Keratinocyte (primary cell): ENCODE measurements at regions not wholly inside any gene's neighbourhood (a gene's known extent, or its start where the extent isn't known, plus 50 kb on each side); places are given as distances from the start of the nearest gene placed in this dataset.

Experiments
- DNase-seq: peaks from one replicate; pipeline ENCODE4 v3.0.0-alpha.2; 2011; ENCODE audit warnings: low read depth, missing footprints, low spot score
- FAIRE-seq: peaks from 2 replicates; lab custom pipeline; 2011; peaks lifted over from hg19 to GRCh38; lab: Jason Lieb, UNC
- H2AFZ ChIP-seq: 2 replicates; pipeline ENCODE4 v1.6.0; 2012; ENCODE audit warnings: low read length, control low read depth, inconsistent platforms; ENCODE audit not compliant: control insufficient read depth
- H3K27ac ChIP-seq: 2 replicates; pipeline ENCODE4 v1.5.1; 2011; ENCODE audit warnings: low read length; ENCODE audit not compliant: control insufficient read depth, insufficient read depth
- H3K27me3 ChIP-seq: 3 replicates; pipeline ENCODE4 v1.6.0; 2011; ENCODE audit warnings: low read length; ENCODE audit not compliant: control insufficient read depth, insufficient read depth; ENCODE audit errors: extremely low read depth
- H3K36me3 ChIP-seq, 2 experiments: 2 replicates in 1 of 2; 3 replicates in 1 of 2; pipeline ENCODE4 v1.5.1; 2011; ENCODE audit warnings: low read length in 2 of 2, mild to moderate bottlenecking in 1 of 2; ENCODE audit not compliant: control insufficient read depth in 2 of 2, insufficient read depth in 2 of 2; ENCODE audit errors: extremely low read depth in 1 of 2
- H3K4me1 ChIP-seq: 3 replicates; pipeline ENCODE4 v1.5.1; 2011; ENCODE audit warnings: low read length; ENCODE audit not compliant: control insufficient read depth, insufficient read depth; ENCODE audit errors: extremely low read depth
- H3K4me2 ChIP-seq: 3 replicates; pipeline ENCODE4 v1.6.0; 2011; ENCODE audit warnings: low read depth, low read length; ENCODE audit not compliant: control insufficient read depth, insufficient read depth; ENCODE audit errors: extremely low read depth
- H3K4me3 ChIP-seq, 3 experiments: fragments of 200-600 bp in 1 of 3; sonication (generic) in 1 of 3; 2 replicates in 2 of 3; 3 replicates in 1 of 3; pipeline ENCODE4 v1.5.1; 2011 to 2016; ENCODE audit warnings: low read length in 3 of 3, mild to moderate bottlenecking in 3 of 3, control low read depth in 2 of 3, inconsistent platforms in 1 of 3, low read depth in 1 of 3, mixed read lengths in 1 of 3, mixed run types in 1 of 3, moderate library complexity in 1 of 3; ENCODE audit not compliant: control insufficient read depth in 2 of 3, insufficient read depth in 2 of 3; ENCODE audit errors: extremely low read depth in 1 of 3
- H3K79me2 ChIP-seq: 2 replicates; pipeline ENCODE4 v1.6.0; 2012; ENCODE audit warnings: low read length; ENCODE audit not compliant: control insufficient read depth, insufficient read depth
- H3K9ac ChIP-seq: 3 replicates; pipeline ENCODE4 v1.6.0; 2011; ENCODE audit warnings: low read length; ENCODE audit not compliant: control insufficient read depth, insufficient read depth; ENCODE audit errors: extremely low read depth
- H3K9me1 ChIP-seq: 3 replicates; pipeline ENCODE4 v1.6.0; 2011; ENCODE audit warnings: low read length; ENCODE audit not compliant: control insufficient read depth, insufficient read depth; ENCODE audit errors: extremely low read depth
- H3K9me3 ChIP-seq: 2 replicates; pipeline ENCODE4 v1.5.1; 2012; ENCODE audit warnings: low read depth, low read length; ENCODE audit not compliant: control insufficient read depth
- H4K20me1 ChIP-seq: 3 replicates; pipeline ENCODE4 v1.6.0; 2011; ENCODE audit warnings: low read length; ENCODE audit not compliant: control insufficient read depth, insufficient read depth; ENCODE audit errors: extremely low read depth
- CTCF ChIP-seq, 3 experiments: IDR thresholded peaks in 1 of 3; conservative IDR thresholded peaks in 1 of 3; optimal IDR thresholded peaks in 1 of 3; 2 replicates in 2 of 3; 3 replicates in 1 of 3; pipeline versions ENCODE3 to v1.5.1; 2011; ENCODE audit warnings: low read length in 3 of 3, mild to moderate bottlenecking in 3 of 3, moderate library complexity in 2 of 3, control low read depth in 1 of 3, inconsistent platforms in 1 of 3; ENCODE audit not compliant: insufficient read depth in 2 of 3; ENCODE audit errors: extremely low read depth in 1 of 3
- EZH2 ChIP-seq: IDR thresholded peaks from one replicate; pipeline ENCODE4 v1.6.1; 2012; ENCODE audit warnings: inconsistent platforms, mild to moderate bottlenecking, low read length, moderate library complexity
- dilution Hi-C: fragments of 300-500 bp; cut with MboI; formaldehyde crosslinking; loops from one replicate; pipeline ENCODE4 v1.7.0; 2020; ENCODE audit warnings: low sequenced_read_pairs; ENCODE audit not compliant: extremely low pct_ligation_motif_present

DNA sequence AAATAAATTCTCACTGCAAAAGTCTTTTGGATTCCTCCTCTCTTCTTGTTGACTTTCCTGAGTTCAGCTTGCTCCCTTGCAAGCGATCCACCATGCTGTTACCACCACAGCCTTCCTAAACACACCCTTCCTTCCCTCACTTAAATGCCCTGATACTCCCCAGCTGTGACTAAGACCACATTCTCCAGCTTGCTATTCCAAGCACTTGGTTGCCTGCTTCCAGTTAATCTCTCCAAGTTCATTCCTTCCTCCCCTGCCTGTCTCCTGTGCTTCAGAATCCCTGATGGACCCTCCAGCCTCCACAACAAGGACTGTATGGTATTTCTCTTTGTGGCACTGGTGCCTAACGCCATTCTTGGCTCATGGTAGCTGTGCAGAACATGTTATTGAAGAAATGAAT is 603.9 kb upstream of the CADM1 start:
- Histone ChIP-seq H3K9me1 (no peaks in the 10 kb centered on the region), H3K27ac (no peak overlapping the region), H3K79me2 (no peaks in the 10 kb centered on the region), H4K20me1 (no peaks in the 10 kb centered on the region), H2AFZ (no peak overlapping the region), H3K36me3 (no peaks in the 10 kb centered on the region), H3K9ac (no peak overlapping the region), H3K9me3 (no peaks in the 10 kb centered on the region), H3K4me3 (no peak overlapping the region), H3K27me3 (no peaks in the 10 kb centered on the region), H3K4me1 (peaks cover 13% of the 10 kb centered on the region), H3K4me2 (no peak overlapping the region)
- FAIRE-seq (no peak), DNase-seq (no peak)
- TF ChIP-seq EZH2 (no peak), CTCF (optimal IDR thresholded peaks at IDR 0.05 in 1 of 3, IDR thresholded peaks at IDR 0.05 in 1 of 3, conservative IDR thresholded peaks at IDR 0.05 in 1 of 3; ENCODE audit: extremely low read depth in 1 of 3, insufficient read depth in 2 of 3, low read length in 3 of 3) (no peak)
- dilution Hi-C loops, result no loop called here

- Histone ChIP-seq H3K9me3 (no peaks in the 10 kb centered on the region), H3K4me3 (no peak overlapping the region), H3K9me1 (no peaks in the 10 kb centered on the region), H3K4me2 (no peak overlapping the region), H3K27ac (no peak overlapping the region), H2AFZ (no peak overlapping the region), H3K4me1 (peaks cover 7% of the 10 kb centered on the region), H3K79me2 (no peaks in the 10 kb centered on the region), H4K20me1 (no peaks in the 10 kb centered on the region), H3K36me3 (no peaks in the 10 kb centered on the region), H3K9ac (no peak overlapping the region), H3K27me3 (no peaks in the 10 kb centered on the region)
- dilution Hi-C loops, result no loop called here
- no peak for DNase-seq
- no peak for FAIRE-seq
- TF ChIP-seq EZH2 (no peak), CTCF (optimal IDR thresholded peaks at IDR 0.05 in 1 of 3, IDR thresholded peaks at IDR 0.05 in 1 of 3, conservative IDR thresholded peaks at IDR 0.05 in 1 of 3; ENCODE audit: extremely low read depth in 1 of 3, insufficient read depth in 2 of 3, low read length in 3 of 3) (no peak)
Observed at GRCh38 chr11:116107229-116107628, 603.0 kb upstream of the CADM1 start.
